IMR-90 (cell line): ENCODE measurements at regions not wholly inside any gene's neighbourhood (a gene's known extent, or its start where the extent isn't known, plus 50 kb on each side); places are given as distances from the start of the nearest gene placed in this dataset.

Experiments used
- CEBPB ChIP-seq: IDR thresholded peaks from 2 replicates; pipeline ENCODE4 v1.6.1; 2012; ENCODE audit warnings: low read depth, low read length, improper control_type of control experiment
- CHD1 ChIP-seq: IDR thresholded peaks from 2 replicates; pipeline ENCODE4 v1.6.1; 2012; ENCODE audit warnings: low read depth, low read length, improper control_type of control experiment
- CTCF ChIP-seq: conservative IDR thresholded peaks from 2 replicates; pipeline ENCODE4 v1.5.1; 2012; ENCODE audit warnings: mild to moderate bottlenecking, low read depth, low read length, improper control_type of control experiment
- FOS ChIP-seq: fragments of 150-350 bp; IDR thresholded peaks from 2 replicates; pipeline ENCODE4 v1.6.1; 2016; ENCODE audit warnings: low read depth, low read length
- MAZ ChIP-seq: IDR thresholded peaks from 2 replicates; pipeline ENCODE4 v1.6.1; 2012; ENCODE audit warnings: low read depth, mild to moderate bottlenecking, low read length, improper control_type of control experiment, moderate library complexity, borderline replicate concordance
- MXI1 ChIP-seq: IDR thresholded peaks from 2 replicates; pipeline ENCODE4 v1.6.1; 2012; ENCODE audit warnings: low read depth, mild to moderate bottlenecking, low read length, moderate library complexity, borderline replicate concordance
- NFE2L2 ChIP-seq: fragments of 150-350 bp; IDR thresholded peaks from 2 replicates; pipeline ENCODE4 v1.6.1; 2016; ENCODE audit warnings: low read depth, mild to moderate bottlenecking, low read length
- POLR2A ChIP-seq: IDR thresholded peaks from 2 replicates; pipeline ENCODE4 v1.6.1; 2012; ENCODE audit warnings: mild to moderate bottlenecking, low read depth, low read length
- RAD21 ChIP-seq: IDR thresholded peaks from 2 replicates; pipeline ENCODE4 v1.6.1; 2012; ENCODE audit warnings: low read length, improper control_type of control experiment
- RCOR1 ChIP-seq: IDR thresholded peaks from 2 replicates; pipeline ENCODE4 v1.6.1; 2012; ENCODE audit warnings: mild to moderate bottlenecking, low read length, improper control_type of control experiment; ENCODE audit not compliant: insufficient replicate concordance
- RFX5 ChIP-seq: IDR thresholded peaks from 2 replicates; pipeline ENCODE4 v1.8.0; 2012; ENCODE audit warnings: low read depth, mild to moderate bottlenecking, low read length, moderate library complexity
- SMC3 ChIP-seq: fragments of 150-350 bp; IDR thresholded peaks from 2 replicates; pipeline ENCODE4 v1.6.1; 2016; ENCODE audit warnings: low read depth, mild to moderate bottlenecking, antibody characterized with exemption, low read length, moderate library complexity
- USF2 ChIP-seq: fragments of 150-350 bp; IDR thresholded peaks from 2 replicates; pipeline ENCODE4 v1.6.1; 2017; ENCODE audit warnings: mild to moderate bottlenecking, antibody characterized with exemption, low read length, low read depth
- TF ChIP-seq, protein P1 (sequence below): fragments of 150-350 bp; IDR thresholded peaks from 2 replicates; pipeline ENCODE4 v1.6.1; 2016; ENCODE audit warnings: low read depth, mild to moderate bottlenecking, low read length, moderate library complexity, borderline replicate concordance

GRCh38 chr6:33924681-33925080 lies 120.9 kb upstream of the MLN start:
- TF ChIP-seq POLR2A, result no peak
- TF ChIP-seq RFX5, result no peak
- TF ChIP-seq FOS, result no peak
- no peak for TF ChIP-seq CTCF
- TF ChIP-seq SMC3, result no peak
- TF ChIP-seq RAD21, result no peak
- TF ChIP-seq RCOR1, result no peak
- TF ChIP-seq MAZ, result no peak
- TF ChIP-seq MXI1, result no peak
- TF ChIP-seq CEBPB, result no peak
- TF ChIP-seq, protein P1, sequence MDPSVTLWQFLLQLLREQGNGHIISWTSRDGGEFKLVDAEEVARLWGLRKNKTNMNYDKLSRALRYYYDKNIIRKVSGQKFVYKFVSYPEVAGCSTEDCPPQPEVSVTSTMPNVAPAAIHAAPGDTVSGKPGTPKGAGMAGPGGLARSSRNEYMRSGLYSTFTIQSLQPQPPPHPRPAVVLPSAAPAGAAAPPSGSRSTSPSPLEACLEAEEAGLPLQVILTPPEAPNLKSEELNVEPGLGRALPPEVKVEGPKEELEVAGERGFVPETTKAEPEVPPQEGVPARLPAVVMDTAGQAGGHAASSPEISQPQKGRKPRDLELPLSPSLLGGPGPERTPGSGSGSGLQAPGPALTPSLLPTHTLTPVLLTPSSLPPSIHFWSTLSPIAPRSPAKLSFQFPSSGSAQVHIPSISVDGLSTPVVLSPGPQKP, result no peak
- TF ChIP-seq NFE2L2, result no peak
- TF ChIP-seq USF2, result no peak
- TF ChIP-seq CHD1, result no peak
